Activated CD8-positive, alpha-beta memory T cell treated with anti-CD3 and anti-CD28 coated beads for 36 hours (primary cell): ENCODE measurements at regions not wholly inside any gene's neighbourhood (a gene's known extent, or its start where the extent isn't known, plus 50 kb on each side); places are given as distances from the start of the nearest gene placed in this dataset.
"Not testable (repeated sequence)": the region's sequence is repeated elsewhere in the genome, so short reads cannot be mapped to it uniquely, and the experiment has no call there.

Source experiments
- CTCF ChIA-PET: fragments of 350-600 bp; sonication (Branson Sonifier 250); formaldehyde crosslinking; loops from one replicate; lab custom pipeline; 2021; ENCODE audit warnings: antibody characterized with exemption; lab: Charles Lee
- POLR2A ChIA-PET: fragments of 350-600 bp; sonication (Branson Sonifier 250); formaldehyde crosslinking; loops from one replicate; lab custom pipeline; 2021; ENCODE audit warnings: antibody characterized with exemption; lab: Charles Lee

DNA sequence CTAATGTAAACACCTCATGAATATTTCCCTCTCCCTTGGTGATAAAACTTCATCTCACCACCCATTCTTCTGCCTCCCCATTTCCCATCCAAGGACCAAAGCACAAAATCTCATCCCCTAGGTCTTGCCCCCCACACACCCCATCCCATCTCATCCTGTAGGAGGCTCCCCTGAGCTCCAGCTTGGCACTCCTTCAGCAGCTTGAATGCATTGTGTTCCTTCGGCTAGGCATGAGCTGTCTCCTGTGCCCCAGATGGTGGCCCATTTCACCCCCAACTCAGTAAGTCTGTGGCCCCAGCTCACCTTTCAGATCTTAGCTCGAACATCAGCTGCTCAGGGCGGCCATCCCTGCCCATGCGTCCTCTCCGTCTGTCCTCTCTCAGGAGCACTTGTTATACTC, 203.6 kb upstream of the NR2F2 start:
- ChIA-PET CTCF (no interaction called here), POLR2A (no interaction called here)

DNA sequence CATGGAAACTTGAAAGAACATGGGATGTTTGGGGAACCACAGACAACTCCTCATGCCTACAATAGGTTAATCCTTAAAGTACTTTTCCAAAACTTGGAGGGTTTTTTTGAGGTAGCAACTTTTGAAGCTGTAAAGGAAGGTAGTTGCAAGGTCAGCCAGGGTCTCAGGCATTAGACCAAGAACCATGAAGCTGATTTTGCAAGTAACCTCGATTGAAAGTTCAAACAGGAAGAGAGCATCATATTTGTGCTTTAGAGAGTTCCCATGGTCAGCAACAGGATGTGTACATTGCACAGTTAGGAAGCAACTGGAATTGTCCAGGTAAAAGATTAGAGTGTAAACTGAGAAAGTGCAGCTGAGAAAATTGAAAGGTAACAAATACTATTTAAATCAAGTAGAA, 199.8 kb upstream of the NR2F2 start:
- ChIA-PET POLR2A (no interaction called here), CTCF (no interaction called here)

DNA sequence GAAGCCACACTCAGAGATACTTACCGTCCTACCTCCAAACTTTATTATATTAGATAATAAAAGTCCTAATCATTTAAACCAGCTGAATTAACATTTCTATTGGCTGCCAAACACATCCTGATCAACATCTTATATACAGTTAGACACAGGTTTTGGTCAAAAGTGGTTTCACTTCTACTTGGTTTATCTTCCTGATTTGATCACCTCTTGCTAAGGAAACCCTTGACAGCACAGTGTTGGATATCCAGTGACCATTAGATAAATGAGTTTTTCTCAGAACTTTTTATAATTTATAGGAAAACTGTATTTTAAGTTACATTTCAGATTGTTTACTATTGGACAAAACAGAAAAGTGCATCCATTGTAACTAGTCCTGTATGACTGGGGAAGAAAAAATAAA, 198.4 kb upstream of the NR2F2 start:
- POLR2A ChIA-PET: no interaction called here
- CTCF ChIA-PET: no interaction called here

DNA sequence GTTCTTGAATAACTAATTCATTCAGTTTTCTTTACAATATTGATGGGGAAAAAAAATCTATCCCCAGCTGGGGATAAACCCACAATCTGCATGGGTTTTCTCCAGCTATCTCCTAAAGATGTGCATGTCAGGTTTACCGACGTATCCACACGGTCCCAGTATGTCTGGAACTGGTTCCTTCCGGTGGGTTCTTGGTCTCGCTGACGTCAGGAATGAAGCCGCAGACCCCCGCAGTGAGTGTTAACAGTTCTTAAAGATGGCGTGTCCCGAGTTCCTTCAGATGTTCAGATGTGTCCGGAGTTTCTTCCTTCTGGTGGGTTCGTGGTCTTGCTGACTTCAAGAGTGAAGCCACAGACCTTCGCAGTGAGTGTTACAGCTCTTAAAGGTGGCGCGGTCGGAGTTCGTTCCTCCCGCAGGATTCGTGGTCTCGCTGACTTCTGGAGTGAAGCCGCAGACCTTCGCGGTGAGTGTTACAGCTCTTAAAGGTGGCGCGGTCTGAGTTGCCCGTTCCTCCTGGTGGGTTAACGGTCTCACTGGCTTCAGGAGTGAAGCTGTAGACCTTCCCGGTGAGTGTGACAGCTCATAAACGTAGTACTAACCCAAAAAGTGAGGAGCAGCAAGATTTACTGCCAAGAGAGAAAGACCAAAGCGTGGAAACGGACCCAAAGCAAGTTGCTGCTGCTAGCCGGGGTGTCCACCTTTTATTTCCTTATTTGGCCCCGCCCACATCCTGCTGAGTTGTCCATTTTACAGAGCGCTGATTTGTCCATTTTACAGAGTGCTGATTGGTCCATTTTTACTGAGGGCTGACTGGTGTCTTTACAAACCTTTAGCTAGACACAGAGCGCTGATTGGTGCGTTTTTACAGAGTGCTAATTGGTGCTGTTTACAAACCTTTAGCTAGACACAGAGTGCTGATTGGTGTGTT, 195.1 kb upstream of the NR2F2 start:
- CTCF ChIA-PET: no interaction called here
- POLR2A ChIA-PET: interaction anchor here (0.6 kb wide), 1 partner anchor 213 kb away, joined by 5 read pairs; no protein-coding TSS in a partner anchor

DNA sequence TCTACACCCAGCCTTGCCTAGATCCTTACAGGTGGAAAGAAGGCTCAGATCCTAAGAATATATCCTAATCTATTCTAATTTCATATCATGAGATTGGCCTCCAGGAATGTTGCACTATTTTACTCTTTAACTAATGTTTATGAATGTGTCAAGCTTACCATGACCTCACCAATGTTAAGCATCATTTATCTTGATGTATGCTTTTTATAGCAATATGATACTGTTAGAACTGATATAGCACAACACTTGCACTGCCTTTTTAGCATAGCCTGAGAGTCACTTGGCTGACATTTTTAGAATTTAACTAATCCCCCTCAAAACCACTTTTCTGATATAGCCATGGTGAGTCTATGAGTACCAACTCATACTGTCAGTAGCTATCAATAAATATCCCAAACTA, 191.5 kb upstream of the NR2F2 start:
- ChIA-PET CTCF (interaction anchor here (0.5 kb wide), 1 partner anchor 23 kb away, joined by 4 read pairs; no protein-coding TSS in a partner anchor), POLR2A (no interaction called here)

DNA sequence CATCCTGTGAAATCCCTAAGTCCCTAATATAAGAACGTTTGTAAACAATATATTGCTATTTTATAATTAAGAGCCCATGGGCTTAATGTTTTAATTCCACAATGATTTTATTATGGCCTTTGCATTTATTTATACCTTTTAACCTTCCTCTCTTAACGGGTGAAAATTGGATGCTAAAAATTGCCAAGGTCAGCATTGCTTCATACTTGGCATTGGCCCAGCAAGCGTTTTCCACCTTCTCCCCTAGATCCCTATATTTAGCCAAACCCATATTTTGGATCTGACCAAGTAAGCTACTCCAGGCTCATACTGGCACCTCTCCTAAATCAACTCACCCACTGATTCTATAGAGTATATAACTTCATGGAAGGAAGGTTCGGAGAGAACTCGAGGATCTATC, 188.0 kb upstream of the NR2F2 start:
- ChIA-PET CTCF (no interaction called here), POLR2A (no interaction called here)

DNA sequence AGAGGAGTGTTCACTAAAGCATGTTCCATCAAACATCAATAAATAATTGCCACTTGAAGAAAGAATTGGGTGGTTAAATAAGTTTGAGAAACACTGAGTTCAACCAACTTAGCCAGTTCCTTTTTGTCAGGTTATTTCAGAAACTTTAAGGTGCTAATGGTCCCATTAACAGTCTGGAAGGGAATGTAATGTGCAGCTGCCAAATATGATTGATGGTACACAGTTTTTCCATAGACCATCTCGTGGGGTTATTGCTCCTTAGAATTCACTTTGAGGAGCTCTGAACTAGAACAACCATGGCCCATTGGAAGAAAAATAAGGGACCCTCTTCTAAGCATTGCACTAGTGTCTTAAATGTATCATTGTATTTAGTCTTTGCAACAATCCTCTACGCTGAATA, 185.8 kb upstream of the NR2F2 start:
- ChIA-PET POLR2A (no interaction called here), CTCF (no interaction called here)

DNA sequence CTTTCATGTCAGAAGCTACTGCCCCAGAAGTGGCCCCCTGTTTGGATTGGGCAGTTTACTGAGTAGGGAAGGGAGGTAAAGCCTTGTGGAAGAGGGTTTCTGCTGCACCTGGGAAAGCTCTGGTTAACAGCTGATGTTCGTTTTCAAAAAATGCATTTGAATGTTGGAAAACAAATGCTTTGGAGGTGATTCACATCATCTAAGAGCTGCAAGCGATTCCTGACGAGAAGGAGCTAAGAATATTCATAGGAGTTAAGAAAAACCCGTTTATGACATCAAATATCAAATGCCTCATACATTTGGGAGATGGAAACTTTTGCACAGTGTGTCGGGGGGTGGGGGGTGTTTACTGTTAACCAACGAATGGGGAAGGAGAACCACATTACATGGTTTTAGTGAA, 183.8 kb upstream of the NR2F2 start:
- ChIA-PET POLR2A (no interaction called here), CTCF (no interaction called here)

DNA sequence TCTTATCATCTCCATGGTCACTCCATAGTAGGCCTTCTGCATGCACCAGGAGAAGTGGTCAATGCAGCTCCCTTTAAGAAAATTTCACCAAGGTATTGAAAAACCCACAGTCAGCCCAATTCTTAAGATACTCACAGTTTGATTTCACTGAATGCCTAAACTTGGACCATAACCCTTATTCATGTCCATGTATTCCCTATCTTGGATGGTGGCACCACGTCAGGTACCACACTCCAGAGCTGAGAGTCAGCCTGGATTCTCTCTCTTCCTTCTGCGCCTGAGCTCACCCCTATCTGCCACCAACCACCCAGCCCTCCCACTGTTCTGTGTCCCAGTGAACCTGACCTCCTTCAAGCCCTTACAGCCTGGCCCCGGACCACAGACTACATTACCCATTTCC, 183.2 kb upstream of the NR2F2 start:
- ChIA-PET CTCF (no interaction called here), POLR2A (no interaction called here)

DNA sequence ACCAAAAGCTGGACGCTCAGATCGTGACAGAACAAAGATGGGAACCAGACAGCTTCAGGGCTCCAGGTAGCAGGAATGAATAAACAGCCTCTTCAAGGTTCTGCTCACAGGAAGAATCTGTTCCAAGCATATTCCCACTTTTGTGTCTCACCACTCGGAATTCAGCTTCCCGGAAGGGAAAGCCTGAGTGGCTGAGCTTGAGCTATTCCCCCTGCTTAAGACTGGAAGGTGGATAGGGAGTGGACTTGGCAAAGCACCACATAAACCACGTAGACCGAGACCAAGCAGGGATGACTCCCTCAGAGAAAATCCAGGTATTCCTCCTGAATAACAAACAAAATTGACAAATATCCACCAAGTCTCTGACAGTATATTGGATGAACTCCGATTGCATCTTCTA, 180.2 kb upstream of the NR2F2 start:
- POLR2A ChIA-PET: no interaction called here

DNA sequence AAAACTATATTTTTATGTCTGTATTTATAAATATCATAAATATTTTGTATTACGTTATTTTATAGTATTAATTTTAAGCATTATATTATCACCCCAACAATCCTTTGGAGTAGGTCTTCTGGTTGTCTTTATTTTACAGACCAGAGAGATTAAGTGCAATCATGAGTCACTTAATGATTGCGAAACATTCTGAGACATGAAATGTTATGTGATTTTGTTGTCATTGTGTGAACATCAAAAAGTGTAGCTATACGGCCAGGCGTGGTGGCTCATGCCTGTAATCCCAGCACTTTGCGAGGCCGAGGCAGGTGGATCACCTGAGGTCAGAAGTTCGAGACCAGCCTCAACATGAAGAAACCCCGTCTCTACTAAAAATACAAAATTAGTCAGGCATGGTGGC, 178.8 kb upstream of the NR2F2 start:
- POLR2A ChIA-PET: interaction anchor here (0.7 kb wide), 1 partner anchor 44 kb away, joined by 10 read pairs; no protein-coding TSS in a partner anchor
- CTCF ChIA-PET: not testable (repeated sequence)

More for the DNA sequence above, 180.2 kb upstream of the NR2F2 start:
- CTCF ChIA-PET: no interaction called here

DNA sequence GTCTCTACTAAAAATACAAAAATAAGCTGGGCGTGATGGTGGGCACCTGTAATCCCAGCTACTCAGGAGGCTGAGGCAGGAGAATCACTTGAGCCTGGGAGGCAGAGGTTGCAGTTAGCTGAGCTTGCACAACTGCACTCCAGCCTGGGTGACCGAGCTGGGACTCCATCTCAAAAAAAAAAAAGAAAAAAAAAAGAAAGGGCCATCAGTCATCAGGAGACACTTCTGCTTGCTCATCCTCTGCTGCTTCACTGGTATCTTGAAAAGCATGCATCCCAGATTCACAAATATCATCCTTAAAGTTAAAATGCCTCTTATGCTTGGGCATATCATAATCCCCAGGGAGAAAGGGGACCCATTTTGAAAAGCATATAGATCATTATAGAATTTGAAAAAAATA, 176.6 kb upstream of the NR2F2 start:
- POLR2A ChIA-PET: no interaction called here
- CTCF ChIA-PET: no interaction called here

DNA sequence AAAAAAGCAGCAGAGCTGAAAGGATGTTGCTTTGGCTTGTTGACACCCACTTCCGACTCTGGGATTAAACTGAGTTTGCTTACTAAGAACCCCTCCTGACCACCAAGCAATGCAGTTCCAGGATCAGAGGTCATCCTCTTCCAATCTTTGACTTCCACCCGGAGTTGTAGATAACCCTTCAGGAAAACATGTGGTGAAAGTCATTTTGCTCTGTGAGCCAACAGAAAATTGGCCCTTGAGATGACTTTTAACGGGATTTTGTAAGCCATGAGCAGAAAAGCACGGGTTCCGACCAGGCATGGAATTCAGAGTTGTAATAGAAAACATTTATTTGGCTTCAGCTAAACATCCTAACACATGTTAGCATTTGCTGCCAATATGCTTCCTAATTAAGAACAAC, 171.6 kb upstream of the NR2F2 start:
- ChIA-PET POLR2A (no interaction called here), CTCF (no interaction called here)

DNA sequence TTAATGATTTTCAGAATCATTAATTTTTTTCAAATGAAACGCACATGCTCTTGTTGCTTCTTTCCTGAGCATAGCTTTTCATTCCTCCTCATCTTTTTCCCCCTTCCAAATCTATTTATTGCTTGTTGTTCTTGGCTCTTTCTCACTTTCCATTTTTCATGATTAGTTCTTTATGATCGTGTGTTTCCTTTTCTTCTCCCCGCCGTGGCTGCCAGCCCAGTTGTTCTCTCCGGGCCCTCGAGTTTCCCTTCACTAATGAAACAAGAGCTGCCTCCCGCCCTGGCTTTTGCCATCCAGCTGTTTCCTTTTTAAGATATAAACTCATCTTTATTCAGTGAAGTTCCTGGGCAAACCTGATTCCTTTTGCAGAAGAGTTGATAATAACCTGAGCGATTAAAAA, 170.2 kb upstream of the NR2F2 start:
- POLR2A ChIA-PET: no interaction called here
- CTCF ChIA-PET: no interaction called here

DNA sequence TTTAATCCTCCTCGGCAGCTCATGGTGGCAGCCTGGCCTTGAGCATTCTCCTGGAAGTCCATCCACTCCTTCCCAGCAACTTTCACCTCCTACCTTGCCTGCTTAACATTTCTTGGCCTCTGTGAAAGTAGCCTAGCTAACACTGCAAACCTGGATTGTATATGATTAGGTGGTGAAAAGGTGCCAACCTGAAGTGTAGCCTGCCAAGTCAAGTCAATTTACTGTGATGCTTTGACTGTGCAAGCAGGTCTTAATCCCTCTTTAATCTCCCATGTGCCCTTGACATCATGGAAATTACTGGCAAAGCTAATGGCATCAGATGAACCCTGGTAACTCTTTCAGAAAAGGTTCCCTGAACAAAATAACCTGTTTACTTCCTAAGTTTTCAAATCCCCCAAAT, 169.7 kb upstream of the NR2F2 start:
- ChIA-PET POLR2A (no interaction called here), CTCF (no interaction called here)

DNA sequence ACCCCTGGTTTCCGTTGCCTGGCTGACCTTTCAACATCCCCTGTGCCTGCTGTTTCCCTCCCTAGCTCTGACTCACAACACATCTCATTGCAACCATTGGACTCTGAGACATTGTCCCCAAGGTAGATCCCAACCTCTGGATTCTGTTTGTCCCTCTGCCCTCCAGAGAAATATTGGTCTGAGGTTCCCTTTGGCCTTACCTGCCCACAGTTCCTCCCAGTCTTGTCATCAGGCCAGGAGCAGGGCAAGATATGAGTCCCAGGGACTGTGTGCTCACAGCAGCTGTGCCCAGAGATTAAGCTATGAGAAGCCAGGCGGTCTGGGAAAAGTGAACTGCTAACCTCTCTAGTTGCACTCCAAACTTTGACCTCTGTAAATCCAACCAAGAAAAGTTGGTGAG, 168.2 kb upstream of the NR2F2 start:
- POLR2A ChIA-PET: no interaction called here
- CTCF ChIA-PET: no interaction called here

DNA sequence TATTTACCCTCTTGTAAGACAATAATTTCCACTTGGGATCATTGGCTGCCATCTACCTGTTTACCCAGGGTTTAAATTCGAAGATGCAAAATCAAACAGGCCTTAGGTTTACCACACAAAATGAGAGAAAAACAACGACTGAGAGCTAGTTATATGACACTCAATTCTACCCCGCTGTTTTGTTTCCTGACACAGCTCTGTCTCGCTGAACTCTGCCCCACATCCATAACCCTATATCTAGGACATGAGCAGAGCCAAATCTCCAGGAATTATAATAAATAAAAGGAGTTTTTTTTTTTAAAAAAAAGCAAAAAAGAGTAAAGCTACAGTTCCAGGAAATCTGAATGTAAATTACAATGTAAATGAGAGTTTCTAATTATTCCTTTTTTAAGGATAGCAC, 165.4 kb upstream of the NR2F2 start:
- ChIA-PET CTCF (no interaction called here), POLR2A (no interaction called here)

DNA sequence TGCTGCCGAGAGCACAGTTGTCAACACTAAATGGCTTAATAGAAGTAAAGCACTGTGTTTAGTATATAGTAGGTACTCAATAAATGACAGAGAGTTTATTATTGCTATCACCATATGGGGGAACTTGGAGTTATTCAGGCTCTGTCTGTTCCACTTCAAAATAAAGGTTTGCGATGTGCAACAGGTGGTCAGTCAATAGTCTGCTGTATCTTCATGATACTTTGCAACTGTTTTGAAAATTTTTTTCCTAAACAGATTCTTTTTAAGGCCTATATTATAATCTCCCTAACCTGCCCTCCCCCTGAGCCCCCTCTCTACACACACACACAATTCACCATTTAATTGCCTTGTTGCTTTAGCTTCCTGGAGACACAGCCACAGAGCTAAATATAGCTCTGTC, 164.7 kb upstream of the NR2F2 start:
- ChIA-PET CTCF (no interaction called here), POLR2A (no interaction called here)

DNA sequence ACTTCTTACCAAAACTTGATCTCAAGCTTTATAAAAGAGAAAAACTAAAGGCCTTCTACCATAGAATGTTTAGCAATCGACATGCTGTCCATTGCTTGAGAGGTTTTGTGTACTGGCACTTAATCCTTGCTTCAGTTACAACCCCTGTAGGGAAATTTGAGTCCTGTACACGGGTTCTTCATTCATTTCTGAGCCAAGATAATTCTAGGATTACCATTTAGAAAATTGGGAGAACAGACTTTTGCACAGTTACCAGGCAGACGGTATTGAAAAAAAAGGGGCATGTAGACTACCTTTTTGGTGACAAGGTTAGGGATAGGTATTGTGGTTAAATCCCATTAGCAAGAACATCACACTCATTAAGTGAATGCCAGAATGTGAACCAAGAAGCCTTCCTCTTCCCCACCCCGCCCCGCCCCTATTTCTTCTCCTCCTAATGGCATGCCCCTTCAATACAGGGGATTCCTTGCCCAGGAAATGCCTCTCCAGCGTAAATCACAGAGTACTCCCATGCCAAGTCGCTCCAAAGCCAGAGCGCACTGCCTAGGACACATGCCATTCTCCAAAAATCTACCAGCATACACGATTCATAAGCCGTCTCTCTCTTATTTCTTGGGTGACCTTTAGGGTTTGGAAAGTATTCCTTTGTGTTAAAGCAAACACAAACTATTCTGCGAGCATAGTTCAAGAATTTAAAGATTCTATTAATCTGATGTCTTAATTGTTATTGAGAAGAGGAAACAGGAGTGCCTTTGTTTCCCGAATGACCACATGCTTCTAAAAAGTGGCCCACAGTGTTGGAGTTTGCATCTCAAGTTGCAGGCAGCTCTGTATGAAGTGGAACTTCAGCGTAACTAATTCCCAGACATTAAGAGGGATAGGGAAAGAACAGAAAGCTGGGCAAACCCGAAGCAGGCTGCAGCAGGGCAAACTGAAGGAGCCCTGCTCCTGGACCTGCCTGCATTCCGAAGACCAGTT, 164.0 kb upstream of the NR2F2 start:
- ChIA-PET POLR2A (no interaction called here), CTCF (no interaction called here)

DNA sequence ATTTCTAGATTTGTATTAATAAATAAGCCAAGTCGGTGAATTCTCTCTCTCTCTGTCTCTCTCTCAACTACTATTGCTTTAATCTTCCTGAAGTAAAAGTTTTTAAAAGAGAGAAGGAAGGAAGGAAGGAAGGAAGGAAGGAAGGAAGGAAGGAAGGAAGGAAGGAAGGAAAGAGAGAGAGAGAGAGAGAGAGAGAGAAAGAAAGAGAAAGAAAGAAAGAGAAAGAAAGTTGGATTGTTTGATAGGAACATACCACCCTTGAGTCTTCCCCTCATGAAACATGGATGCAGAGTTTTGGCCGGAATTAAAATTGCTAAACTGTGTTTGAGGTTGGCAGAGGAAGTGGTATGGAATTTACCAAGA, 159.9 kb upstream of the NR2F2 start:
- POLR2A ChIA-PET, CTCF ChIA-PET: not testable (repeated sequence)
